ENCODE measurements at regions not wholly inside any gene's neighbourhood (a gene's known extent, or its start where the extent isn't known, plus 50 kb on each side); places are given as distances from the start of the nearest gene placed in this dataset.
"Not testable (repeated sequence)": the region's sequence is repeated elsewhere in the genome, so short reads cannot be mapped to it uniquely, and the experiment has no call there.

DNA sequence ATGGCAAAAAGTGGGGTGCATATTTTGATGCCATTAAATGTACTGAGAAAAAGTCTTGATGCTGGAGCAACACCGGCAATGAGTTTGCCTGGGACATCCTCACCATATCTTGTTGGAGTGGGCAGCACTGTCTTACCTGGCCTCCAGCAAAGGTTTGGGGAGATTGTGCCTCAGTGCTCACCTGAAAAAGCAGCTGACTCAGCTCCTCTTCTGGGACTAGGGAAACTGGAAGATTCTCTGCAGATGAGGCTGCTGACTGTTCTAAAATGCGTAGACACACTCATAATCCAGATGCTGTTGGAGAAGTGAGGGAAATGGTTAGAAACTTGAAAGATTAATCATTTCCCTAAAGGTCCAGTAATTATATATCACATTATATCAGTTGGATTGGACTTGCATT is 593.7 kb upstream of the HS3ST1 start:
- no peak for DNase-seq

DNA sequence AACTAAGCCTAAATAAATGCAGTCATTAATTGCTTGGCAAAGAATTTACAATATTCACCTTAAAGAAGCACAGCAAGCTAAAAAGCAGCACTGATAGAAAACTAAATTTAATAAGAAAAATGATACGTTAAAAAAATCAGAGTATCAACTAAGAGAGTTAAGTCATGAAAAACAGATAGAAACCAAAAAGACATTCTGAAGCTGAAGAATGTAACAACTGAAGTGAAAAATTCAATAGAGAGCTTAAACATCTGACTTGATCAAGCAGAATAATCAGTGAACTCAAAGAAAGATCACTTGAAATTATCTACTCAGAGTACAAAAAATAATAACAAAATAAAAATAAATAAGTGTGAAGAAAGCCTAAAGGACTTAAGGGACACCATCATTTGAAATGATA is 588.0 kb upstream of the HS3ST1 start:
- no peak for DNase-seq

DNA sequence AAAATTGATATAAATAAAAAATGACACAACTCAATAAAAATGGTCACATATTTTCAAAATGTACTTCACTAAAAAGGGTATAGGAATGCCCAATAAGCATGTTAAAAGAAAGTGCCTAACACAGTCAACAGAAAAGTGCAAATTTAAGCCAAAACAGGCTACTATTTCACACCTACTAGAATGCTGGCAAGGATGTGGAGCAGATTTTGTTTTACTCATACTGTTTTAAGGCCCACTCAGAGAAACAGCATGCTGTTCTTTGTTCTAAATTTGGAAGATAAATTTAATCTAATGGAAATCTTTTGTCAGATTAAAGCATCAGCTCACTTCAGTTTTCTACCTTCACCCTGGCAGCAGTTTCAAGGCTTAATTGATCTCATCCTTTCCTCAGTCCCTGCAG is 576.8 kb upstream of the HS3ST1 start:
- no peak for DNase-seq

DNA sequence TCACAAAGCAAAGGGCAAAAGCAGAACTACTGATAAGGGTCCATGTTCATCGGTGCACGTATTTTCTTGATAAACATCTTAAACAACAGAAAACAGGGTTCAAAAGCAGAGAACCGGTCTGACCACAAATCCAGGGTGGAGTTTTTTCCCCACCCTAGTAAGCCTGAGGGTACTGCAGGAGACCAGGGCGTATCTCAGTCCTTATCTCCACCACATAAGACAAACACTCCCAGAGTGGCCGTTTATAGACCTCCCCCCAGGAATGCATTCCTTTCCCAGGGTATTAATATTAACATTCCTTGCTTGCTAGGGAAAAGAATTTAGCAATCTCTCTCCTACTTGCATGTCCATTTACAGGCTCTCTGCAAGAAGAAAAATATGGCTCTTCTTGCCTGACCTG is 567.9 kb upstream of the HS3ST1 start:
- not testable (repeated sequence) for DNase-seq

DNA sequence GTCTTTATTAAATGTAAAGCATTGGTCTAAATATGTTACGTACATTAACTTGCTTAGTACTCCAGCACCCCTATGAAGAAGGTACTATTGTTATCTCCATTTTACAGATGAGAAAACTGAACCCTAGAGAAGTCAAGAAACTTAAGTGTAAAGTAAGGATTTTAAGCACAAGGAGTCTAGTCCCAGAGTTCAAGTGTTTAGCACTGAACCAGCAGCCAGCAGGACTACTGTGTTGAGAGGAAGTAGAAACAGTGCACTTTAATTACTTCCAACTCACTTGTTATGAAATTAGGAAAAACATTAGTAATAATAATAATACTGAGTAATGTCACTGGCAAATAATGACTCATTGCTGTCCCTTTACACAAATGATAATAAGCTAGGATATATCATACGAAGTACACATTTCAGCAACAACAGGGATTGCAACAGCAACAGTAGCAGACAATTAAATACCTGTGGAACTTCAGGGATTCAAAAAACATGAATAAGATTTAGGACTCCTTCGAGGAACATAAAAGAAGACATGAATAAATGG is 548.1 kb upstream of the HS3ST1 start:
- DNase-seq = no peak

DNA sequence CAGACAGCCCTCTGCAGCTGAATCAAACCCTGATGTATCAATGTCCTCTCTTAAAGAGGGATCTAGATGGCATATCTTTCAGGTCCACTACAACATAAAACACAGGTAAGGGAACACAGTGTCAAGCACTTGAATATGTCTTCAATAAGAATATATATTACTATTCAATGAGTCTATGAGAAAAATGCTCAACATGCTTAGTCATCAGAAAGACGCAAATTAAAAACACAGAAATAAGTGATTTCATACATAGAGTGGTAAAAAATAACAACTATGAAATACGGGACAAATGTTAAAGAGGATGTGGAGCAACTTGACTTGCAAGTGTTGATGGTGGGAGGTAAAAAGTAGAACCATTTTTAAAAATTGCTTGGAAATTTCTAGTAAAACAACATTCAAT is 544.6 kb upstream of the HS3ST1 start:
- DNase-seq = no peak

DNA sequence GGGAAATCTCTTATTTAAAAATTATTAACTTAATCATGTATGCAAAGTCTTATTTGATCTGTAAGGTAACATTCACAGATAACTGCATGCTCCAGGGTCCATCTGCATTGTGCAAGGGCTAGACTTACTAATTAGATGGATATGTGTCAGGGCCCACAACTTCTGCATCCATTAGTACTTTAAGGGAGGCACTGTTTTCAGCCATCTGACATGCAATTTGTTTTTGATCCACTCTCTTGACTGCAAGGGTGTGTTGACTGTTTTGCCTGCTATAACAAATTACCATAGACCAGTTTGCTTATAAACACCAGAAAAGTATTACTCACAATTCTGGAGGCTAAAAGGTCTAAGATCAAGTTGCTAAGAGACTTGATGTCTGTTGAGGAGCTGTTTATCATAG is 542.1 kb upstream of the HS3ST1 start:
- DNase-seq = no peak

DNA sequence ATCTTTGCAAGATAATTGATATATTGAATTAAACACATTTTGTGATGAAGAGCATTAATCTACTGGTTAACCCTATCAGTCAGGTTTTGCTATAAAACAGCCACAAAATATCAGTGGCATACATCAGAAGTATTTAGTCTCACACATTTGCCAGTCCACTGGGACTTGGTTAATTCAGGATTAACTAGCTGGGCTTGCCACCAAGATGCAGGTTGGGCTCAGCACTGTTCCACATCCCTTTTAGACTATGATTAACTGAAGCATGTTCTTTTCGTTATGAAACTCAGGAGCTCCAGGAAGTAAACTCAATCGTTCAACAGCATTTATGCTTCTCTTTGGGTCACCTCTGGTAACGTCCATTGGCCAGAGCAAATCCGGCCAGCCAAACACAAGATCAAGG is 538.1 kb upstream of the HS3ST1 start:
- no peak for DNase-seq

DNA sequence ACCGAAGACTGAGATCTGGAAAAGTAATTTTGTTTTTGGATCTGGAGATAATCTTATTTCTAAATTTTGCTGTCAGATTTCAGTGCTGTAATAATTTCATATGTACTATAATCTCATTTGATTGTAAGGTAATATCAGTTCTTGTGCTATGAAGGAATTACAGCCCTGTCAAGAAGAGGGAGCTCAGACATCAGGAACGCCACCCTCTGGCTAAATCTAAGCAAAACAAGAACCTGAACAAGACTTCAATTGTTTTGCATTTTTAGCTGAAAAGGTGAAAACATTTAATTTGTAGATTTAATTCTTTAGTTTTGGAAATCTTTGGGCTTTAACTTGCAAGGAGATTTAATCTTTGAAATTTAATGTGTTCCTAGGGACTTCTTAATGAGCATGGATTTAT is 525.4 kb upstream of the HS3ST1 start:
- no peak for DNase-seq

DNA sequence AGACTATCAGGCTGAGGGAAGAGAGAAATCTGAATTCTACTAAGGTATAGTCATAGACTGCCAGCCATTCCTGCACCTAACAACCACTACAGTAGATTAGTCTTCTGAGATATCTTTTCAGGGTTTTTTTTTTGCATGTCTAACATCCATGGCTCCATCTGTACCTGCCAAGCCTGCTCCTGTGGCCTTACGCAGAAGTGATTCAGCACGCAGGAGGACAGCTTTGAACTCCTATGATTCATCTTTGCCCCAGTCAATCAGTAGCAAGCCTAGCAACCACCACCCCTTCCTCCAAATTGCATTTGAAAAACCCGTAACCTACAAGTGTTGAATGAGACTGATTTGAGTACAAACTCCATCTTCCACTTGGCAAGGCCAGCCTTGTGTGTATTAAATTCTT is 520.7 kb upstream of the HS3ST1 start:
- DNase-seq = no peak

DNA sequence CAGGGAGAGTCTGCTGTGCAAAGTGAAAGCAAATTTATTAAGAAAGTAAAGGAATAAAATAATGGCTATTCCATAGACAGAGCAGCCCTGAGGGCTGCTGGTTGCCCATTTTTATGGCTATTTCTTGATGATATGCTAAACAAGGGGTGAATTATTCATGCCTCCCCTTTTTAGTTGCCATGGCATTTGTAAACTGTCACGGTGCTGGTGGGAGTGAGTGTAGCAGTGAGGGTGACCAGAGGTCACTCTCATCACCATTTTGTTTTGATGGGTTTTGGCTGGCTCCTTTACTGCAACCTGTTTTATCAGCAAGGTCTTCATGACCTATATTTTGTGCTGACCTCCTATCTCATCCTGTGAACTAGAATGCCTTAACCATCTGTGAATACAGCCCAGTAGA is 518.9 kb upstream of the HS3ST1 start:
- DNase-seq = not testable (repeated sequence)

DNA sequence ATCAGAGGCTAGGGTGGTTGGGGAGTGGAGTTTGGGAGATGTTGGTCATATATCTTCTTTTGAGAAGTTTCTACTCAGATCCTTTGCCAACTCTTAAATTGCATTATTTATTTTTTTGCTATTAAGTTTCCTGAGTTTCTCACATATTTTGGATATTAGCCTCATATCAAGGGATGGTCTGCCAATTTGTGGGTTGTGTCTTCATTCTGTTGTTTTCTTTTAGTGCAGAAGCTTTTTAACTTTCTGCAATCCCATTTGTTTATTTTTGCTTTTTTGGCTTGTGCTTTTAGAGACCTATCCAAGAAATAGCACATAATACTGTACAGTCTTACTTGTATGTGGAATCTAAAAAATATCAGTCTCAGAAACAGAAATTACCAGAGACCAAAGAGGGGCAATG is 509.2 kb upstream of the HS3ST1 start:
- DNase-seq = no peak

DNA sequence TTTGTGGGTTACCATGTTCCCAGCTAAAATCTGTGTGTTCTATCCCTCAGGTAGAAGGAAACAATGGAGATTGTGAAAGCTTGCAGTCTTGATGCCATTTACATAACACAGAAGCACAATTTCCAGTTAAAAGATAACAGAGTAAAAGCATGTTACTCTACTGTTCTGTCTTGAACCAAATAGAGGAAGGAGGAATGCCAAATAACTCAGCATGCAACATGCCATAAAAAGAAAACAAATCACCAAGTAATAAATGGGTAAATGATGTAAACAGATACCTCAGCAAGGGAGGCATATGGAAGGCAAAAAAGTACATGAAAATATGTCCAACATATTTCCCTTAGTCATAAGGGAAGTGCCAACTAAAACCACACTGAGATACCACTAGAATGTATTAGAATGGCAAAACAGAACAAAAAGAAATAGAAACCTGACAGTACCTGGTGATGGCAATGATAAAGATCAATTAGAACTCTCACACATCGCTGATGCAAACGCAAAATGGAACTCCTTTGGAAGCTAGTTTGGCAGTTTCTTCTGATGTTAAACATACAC is 502.6 kb upstream of the HS3ST1 start:
- no peak for DNase-seq

DNA sequence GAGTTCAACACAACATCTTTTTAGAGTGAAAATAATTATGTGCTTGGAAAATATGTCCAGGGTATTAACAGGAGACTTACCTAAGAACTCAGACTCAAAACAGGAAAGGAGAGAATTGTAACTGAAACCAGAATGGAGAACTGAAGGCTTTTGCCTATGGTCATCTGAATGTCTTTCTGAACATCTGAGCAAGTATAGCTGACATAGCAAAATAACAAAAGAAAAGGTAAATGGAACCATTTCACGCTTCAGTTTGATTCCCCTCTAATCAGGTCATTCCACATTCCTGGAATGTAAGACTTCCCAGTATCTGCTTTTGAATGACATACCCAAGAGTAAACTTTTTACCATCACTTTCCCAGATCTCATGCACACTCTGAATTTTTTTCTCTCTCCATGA is 500.4 kb upstream of the HS3ST1 start:
- DNase-seq = no peak

DNA sequence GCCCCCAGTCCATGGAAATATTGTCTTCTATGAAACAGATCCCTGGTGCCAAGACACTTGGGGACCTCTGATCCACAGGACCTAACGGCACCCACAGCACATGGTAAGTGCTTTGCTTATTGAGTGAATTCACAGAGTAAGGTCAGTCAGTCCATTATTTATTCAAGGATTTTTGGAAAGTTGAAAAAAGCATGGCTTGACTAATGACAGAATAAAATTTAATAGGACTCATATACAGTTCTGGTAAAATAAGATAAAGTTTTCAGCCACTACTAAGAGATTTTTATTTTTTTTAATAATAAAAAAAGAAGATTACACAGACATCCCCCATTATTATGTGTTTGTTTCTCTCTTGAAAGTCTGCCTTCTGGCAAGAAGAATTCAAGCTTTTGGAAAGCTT is 490.6 kb upstream of the HS3ST1 start:
- DNase-seq = no peak

DNA sequence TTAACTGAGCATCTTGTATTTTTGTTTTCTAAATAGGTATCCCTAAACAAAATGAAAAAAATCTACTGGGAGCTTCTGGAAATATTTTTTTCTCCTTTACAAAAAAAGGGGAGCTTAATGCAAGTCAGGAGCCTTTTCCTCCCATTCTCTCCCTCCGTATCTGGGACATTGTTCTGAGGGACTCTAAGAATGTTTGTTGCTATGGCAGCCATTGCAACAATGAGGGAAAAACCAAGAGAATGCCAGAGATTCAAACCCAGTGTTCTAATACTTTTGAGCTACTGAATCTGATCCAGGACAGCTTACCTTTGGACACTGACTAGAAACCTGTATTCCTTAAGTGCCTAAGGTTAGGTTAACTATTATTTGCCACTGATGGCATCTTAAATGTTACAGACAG is 485.7 kb upstream of the HS3ST1 start:
- DNase-seq = no peak

DNA sequence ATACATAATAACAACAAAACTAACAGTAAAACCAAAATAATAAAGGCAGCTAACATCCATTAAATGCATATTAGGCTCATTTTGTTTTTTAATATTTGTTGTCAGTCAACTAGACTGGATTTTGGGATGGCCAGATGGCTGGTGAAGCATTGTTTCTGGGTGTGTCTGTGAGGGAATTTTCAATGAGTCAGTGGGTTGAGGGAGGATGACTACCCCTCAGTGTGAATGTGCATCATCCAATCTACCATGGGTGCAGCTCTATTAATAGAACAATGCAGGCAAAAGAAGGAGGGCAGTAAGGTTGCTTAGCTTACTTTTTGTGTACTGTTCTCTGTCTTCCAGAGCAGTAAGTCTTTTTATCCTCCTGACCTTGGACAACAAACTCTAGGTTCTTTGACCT is 484.2 kb upstream of the HS3ST1 start:
- DNase-seq = no peak

DNA sequence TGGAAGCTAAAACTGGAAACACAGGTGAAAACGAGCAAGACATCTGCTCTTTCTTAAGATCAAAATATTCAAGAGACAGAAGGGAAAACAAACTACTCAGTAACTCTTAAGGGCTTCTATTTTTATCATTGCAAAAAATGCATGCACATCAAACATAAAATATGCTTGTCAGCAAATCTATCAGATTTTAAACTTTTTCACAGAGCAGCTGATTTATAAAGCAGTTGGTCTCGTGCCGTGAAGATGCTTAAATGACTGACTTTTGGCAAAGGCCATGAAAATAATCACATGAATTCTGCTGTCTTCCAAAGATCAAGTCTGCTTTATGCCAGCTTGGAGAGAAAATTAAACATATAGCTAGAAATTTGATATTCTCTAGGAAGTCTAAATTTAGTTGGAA is 482.1 kb upstream of the HS3ST1 start:
- no peak for DNase-seq

DNA sequence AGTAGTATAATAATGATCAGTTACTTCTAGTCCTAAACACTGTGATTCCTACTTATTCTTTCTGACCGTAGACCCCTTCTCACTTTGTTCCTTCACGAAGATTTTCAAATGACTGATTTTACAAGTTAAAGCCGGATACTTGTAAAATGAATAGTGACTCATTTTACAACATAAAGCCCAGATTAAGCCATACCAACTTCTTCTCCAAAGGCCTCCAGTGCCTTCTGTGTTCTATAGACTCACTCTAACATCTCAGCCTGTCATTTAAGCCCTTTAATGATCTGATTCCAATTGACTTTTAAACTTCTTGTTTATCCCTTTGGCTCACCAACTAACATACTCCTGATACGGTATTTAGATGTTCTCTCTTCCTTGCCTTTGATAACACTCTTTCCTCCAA is 480.0 kb upstream of the HS3ST1 start:
- no peak for DNase-seq

DNA sequence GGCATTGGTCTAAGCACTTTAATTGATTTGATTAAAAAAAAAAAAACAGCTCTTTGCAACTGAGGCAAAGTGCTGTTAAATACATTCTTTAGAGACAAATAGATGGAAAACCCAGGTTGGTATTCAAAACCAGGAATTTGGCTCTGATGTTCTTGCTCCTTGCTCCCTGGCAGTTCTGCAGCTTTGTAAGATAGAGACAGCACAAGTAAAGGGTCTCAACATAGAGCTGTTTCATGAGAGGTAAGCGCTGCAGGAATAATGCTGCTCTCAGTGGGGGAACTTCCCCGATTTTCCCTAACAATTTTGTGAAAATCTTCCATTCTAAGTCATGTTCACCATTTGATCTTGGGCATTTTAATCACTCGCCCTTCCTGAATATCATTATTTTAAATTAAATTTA is 479.5 kb upstream of the HS3ST1 start:
- DNase-seq = no peak

DNA sequence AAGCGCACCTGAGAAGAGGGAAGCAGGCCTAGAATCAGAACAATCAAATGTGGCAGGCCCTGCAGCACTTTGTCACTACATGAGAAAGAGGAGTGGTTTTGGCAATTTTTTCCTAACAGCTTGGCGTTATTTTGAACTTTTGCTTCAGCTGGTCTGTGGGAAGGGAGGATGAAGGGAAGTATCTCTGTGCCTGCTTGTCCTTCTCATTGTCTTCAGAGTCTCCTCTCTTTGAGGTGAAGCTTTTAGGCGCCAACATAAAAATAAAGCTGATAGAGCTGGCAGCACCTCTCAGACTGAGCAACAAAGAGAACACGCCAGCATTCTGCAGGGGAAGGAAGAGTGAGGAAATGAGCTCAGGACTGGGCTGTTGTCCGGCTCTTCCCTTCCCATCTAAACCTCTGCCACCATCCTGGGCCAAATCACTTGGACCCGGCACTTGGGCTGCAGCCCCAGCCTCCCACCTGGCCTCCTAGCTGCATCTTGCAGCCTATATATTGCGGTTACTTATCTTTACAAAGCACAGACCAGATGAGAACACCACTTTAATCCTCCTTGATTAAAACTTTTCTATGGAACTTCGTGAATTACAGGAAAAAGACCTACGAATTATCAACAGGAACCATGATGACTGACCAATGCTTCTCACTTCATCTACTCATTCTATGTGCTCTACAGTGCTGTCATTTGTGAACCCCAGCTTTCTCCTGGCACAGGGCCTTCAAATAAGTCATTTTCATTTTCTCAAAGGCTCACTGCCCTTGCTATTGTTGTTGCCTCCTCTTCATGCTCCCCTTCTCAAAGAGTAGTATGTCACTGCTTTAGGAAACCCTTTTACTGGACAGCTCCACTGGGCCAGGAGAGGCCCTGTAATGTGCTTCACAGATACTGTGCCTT is 476.4 kb upstream of the HS3ST1 start:
- no peak for DNase-seq

DNA sequence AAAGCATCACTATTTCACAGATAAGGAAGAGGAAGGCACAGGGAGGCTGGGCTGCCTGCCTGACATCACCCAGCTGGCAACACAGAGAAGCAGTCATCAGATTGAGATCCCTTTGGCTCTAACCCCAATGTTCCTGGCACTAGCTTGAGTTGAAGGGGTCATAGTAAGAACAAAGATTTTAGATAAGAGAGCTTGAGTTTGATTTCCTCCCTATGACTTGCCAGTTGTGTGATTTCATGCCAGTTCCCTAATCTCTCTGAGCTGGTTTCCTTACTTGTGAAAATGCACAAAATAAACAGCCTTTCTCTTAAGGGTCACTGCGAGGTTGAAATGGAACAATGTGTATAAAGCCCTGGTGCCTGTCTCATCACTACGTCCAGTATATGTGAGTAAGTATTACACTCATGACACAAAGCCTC is 475.4 kb upstream of the HS3ST1 start:
- no peak for DNase-seq

DNA sequence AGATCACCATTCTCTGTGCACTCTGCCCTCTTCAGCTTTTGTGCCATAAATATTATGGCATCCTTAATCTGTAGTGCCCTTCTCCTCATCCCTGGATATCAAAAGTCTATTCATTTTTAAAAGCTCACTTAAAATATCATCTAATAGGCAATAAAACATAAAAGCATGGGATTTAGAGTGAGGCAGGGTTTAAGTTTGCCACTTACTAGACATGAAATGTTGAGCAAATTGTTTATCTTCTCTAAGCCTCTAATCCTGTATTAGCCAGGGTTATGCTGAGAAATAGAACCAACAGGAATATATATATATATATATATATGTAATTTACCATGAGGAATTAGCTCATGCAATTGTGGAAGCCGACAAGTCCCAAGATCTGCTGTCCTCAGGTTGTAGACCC is 472.4 kb upstream of the HS3ST1 start:
- DNase-seq = no peak

DNA sequence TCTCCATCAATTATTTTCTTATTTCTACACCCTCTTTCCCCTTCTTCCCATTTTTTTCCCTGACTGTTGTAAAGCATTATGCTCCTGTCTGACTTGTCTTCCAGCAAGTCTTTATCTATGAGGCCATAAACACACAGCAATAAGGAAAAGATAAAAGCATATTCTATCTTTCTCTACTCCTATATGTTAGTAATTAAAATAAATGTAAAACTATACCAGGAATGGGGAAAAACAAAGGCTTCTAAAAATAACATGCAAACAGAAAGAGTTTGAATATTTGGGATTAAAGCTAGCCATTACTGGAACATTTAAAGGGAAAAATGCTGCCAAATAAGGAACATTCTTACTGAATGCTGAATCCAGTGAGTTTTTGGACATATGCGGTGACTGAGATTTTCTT is 471.7 kb upstream of the HS3ST1 start:
- DNase-seq = no peak

DNA sequence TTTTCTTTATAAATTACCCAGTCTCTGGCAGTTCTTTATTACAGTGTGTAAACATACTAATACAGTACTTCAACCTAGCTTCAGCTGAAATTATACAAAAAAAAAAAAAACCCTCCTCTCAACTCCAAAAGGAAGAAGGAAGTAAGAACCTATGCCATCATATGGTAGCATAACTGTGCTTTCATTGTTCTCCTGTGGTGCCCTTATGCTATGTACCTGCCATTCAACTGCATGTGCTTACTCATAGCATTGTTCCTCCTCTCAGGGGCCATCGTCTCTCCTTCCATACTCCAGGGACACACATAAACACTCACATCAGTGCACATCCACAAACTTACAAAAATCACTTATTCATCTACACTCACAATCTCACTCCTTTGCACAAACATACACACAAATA is 470.1 kb upstream of the HS3ST1 start:
- DNase-seq = no peak

Data from CD4-positive, alpha-beta T cell treated with Interferon alpha-2 for 1 hour (primary cell).